K562 (cell line): ENCODE measurements at regions not wholly inside any gene's neighbourhood (a gene's known extent, or its start where the extent isn't known, plus 50 kb on each side); places are given as distances from the start of the nearest gene placed in this dataset.

ENCODE experiments used
- ATAC-seq: fragments of 200-7000 bp; cut with Tn5 transposase; 3 replicates; pipeline ENCODE4 v1.9.1; 2020; ENCODE audit warnings: moderate library complexity
- BruUV-seq: library from RNA; stranded (reverse); fragments of 400-500 nt; replicated peaks from 2 replicates; lab custom pipeline; 2021; lab: Mats Ljungman, UMichigan
- CTCF ChIA-PET: fragments of 300-600 bp; formaldehyde crosslinking; extraction: SDS; loops from one replicate; lab custom pipeline; 2021; ENCODE audit warnings: low intra/inter-chr PET ratio; lab: Yijun Ruan, JAX
- POLR2A ChIA-PET: fragments of 300-600, 350-650 bp; sonication (Branson Sonifier 250); formaldehyde crosslinking; extraction: SDS; loops from one replicate; lab custom pipeline; 2021; ENCODE audit warnings: antibody characterized with exemption, inconsistent platforms; lab: Yijun Ruan, JAX
- DNase-seq, 4 experiments: peaks; one replicate each; pipeline versions ENCODE4 v3.0.0 to v3.0.0-alpha.2; 2011 to 2018; ENCODE audit warnings: low spot score in 3 of 4, mixed read lengths in 3 of 4; ENCODE audit errors: extremely low read depth in 1 of 4
- FAIRE-seq: peaks from 2 replicates; lab custom pipeline; 2011; peaks lifted over from hg19 to GRCh38; lab: Jason Lieb, UNC
- H2AFZ ChIP-seq: 2 replicates; pipeline ENCODE4 v1.6.0; 2011; ENCODE audit warnings: low read depth, low read length, control low read depth, inconsistent platforms
- H3K27ac ChIP-seq: fragments of 200-600 bp; 3 replicates; pipeline ENCODE4 v1.8.0; 2011; ENCODE audit warnings: low read depth, mild to moderate bottlenecking, control low read depth, inconsistent platforms, low read length, moderate library complexity, mixed read lengths; ENCODE audit errors: extremely low read depth
- H3K27me3 ChIP-seq, 2 experiments: fragments of 300-600 bp in 1 of 2; 2 replicates in 1 of 2; 3 replicates in 1 of 2; pipeline versions ENCODE4 v1.6.0 to v1.8.0; 2011; ENCODE audit warnings: inconsistent platforms in 2 of 2, low read length in 2 of 2, mild to moderate bottlenecking in 1 of 2, mixed read lengths in 1 of 2, moderate library complexity in 1 of 2; ENCODE audit not compliant: control insufficient read depth in 2 of 2, insufficient read depth in 2 of 2
- H3K36me3 ChIP-seq: fragments of 300-600 bp; 3 replicates; pipeline ENCODE4 v1.8.0; 2011; ENCODE audit warnings: mild to moderate bottlenecking, low read length, inconsistent platforms; ENCODE audit not compliant: control insufficient read depth, insufficient read depth
- H3K4me1 ChIP-seq, 2 experiments: fragments of 200-600 bp in 1 of 2; replicated peaks in 1 of 2; 2 replicates in 1 of 2; 3 replicates in 1 of 2; pipeline versions ENCODE4 v1.5.1 to v1.8.0; 2011; ENCODE audit warnings: inconsistent platforms in 2 of 2, low read length in 2 of 2, mild to moderate bottlenecking in 1 of 2, mixed read lengths in 1 of 2, moderate library complexity in 1 of 2; ENCODE audit not compliant: control insufficient read depth in 2 of 2, insufficient read depth in 2 of 2
- H3K4me2 ChIP-seq: 2 replicates; pipeline ENCODE4 v1.6.1; 2011; ENCODE audit warnings: low read length, control low read depth, inconsistent platforms, mixed read lengths; ENCODE audit not compliant: insufficient read depth
- H3K4me3 ChIP-seq: fragments of 200-600 bp; sonication (generic), shearing (Covaris generic); 2 replicates; pipeline ENCODE4 v1.5.1; 2016; ENCODE audit warnings: control low read depth, inconsistent platforms
- H3K79me2 ChIP-seq: fragments of 200-600 bp; 3 replicates; pipeline ENCODE4 v1.8.0; 2011; ENCODE audit warnings: low read length, inconsistent platforms; ENCODE audit not compliant: control insufficient read depth, insufficient read depth
- H3K9ac ChIP-seq, 2 experiments: 2 replicates each; pipeline versions ENCODE4 v1.6.0 to v1.6.1; 2011; ENCODE audit warnings: low read depth in 2 of 2, low read length in 2 of 2, control low read depth in 1 of 2, inconsistent platforms in 1 of 2, mild to moderate bottlenecking in 1 of 2, mixed read lengths in 1 of 2; ENCODE audit not compliant: insufficient read depth in 1 of 2
- H3K9me1 ChIP-seq: one replicate; pipeline ENCODE4 v1.6.0; 2011; ENCODE audit warnings: inconsistent platforms, mild to moderate bottlenecking, low read length, moderate library complexity; ENCODE audit not compliant: control insufficient read depth, insufficient read depth
- H3K9me3 ChIP-seq: replicated peaks from 2 replicates; pipeline ENCODE4 v1.5.1; 2011; ENCODE audit warnings: low read depth, low read length, inconsistent platforms; ENCODE audit not compliant: control insufficient read depth, insufficient read depth
- H4K20me1 ChIP-seq: replicated peaks from 2 replicates; pipeline ENCODE4 v1.6.1; 2011; ENCODE audit warnings: low read length, inconsistent platforms, mixed read lengths; ENCODE audit not compliant: control insufficient read depth, insufficient read depth
- CSDE1 ChIP-seq, 2 experiments: fragments of 450-650 bp; IDR thresholded peaks; 2 replicates each; pipeline ENCODE4 v1.6.1; 2016; ENCODE audit warnings: mild to moderate bottlenecking in 1 of 2
- GABPB2 ChIP-seq: fragments of 250-450 bp; sonication (Bioruptor Pico); conservative IDR thresholded peaks from 2 replicates; pipeline ENCODE4 v1.5.1; 2021; ENCODE audit warnings: mild to moderate bottlenecking
- GTF2E2 ChIP-seq: fragments of 200-800 bp; sonication (Bioruptor generic); IDR thresholded peaks from 2 replicates; pipeline ENCODE4 v1.6.1; 2016; ENCODE audit warnings: missing genetic modification characterization, missing compliant biosample characterization
- HDAC8 ChIP-seq: fragments of 450-650 bp; IDR thresholded peaks from 2 replicates; pipeline ENCODE4 v1.6.1; 2016; ENCODE audit warnings: mild to moderate bottlenecking, missing genetic modification characterization, moderate library complexity, missing compliant biosample characterization
- HDGF ChIP-seq: fragments of 450-650 bp; IDR thresholded peaks from 2 replicates; pipeline ENCODE4 v1.6.1; 2016
- IRF2 ChIP-seq: sonication (generic); formaldehyde crosslinking; IDR thresholded peaks from 2 replicates; pipeline ENCODE4 v1.8.1; 2022; ENCODE audit warnings: mild to moderate bottlenecking, missing genetic modification reagents
- MYBL2 ChIP-seq, 2 experiments: fragments of 450-650 bp in 1 of 2; sonication (generic) in 1 of 2; formaldehyde crosslinking in 1 of 2; IDR thresholded peaks; 2 replicates each; pipeline versions ENCODE4 v1.6.1 to v1.8.1; 2017 to 2022; ENCODE audit warnings: borderline replicate concordance in 1 of 2, inconsistent platforms in 1 of 2, low read depth in 1 of 2, mild to moderate bottlenecking in 1 of 2, missing genetic modification reagents in 1 of 2, moderate library complexity in 1 of 2
- POLR2G ChIP-seq: fragments of 200-400 bp; formaldehyde crosslinking; IDR thresholded peaks from 2 replicates; pipeline ENCODE4 v1.6.1; 2017; ENCODE audit warnings: low read depth, mild to moderate bottlenecking, antibody characterized with exemption, low read length, moderate library complexity
- RBM22 ChIP-seq: fragments of 200-400 bp; formaldehyde crosslinking; IDR thresholded peaks from 2 replicates; pipeline ENCODE4 v1.6.1; 2018; ENCODE audit warnings: low read length, low read depth; ENCODE audit not compliant: poor library complexity, severe bottlenecking
- SMARCA4 ChIP-seq: fragments of 450-650 bp; IDR thresholded peaks from 2 replicates; pipeline ENCODE4 v1.6.1; 2016
- SNAPC5 ChIP-seq: fragments of 250-450 bp; sonication (Bioruptor Pico); IDR thresholded peaks from 2 replicates; pipeline ENCODE4 v1.8.0; 2021; ENCODE audit warnings: moderate library complexity, mild to moderate bottlenecking, inconsistent platforms
- TAL1 ChIP-seq: fragments of 450-650 bp; IDR thresholded peaks from 2 replicates; pipeline ENCODE4 v1.6.1; 2016; ENCODE audit warnings: mild to moderate bottlenecking
- TFAP4 ChIP-seq: sonication (generic); formaldehyde crosslinking; IDR thresholded peaks from 2 replicates; pipeline ENCODE4 v1.8.0; 2022; ENCODE audit warnings: missing genetic modification reagents, mild to moderate bottlenecking, moderate library complexity, borderline replicate concordance
- YY1 ChIP-seq, 3 experiments: IDR thresholded peaks; 2 replicates each; pipeline ENCODE4 v1.6.1; 2011; ENCODE audit warnings: low read length in 2 of 3, mild to moderate bottlenecking in 2 of 3, moderate library complexity in 2 of 3, borderline replicate concordance in 1 of 3, control low read depth in 1 of 3, low read depth in 1 of 3; ENCODE audit not compliant: insufficient read depth in 3 of 3, insufficient replicate concordance in 2 of 3, control insufficient read depth in 1 of 3, insufficient read length in 1 of 3; ENCODE audit errors: extremely low read depth in 1 of 3
- ZBTB7A ChIP-seq: IDR thresholded peaks from 2 replicates; pipeline ENCODE4 v1.6.1; 2011; ENCODE audit warnings: low read depth, mild to moderate bottlenecking, low read length, moderate library complexity, borderline replicate concordance; ENCODE audit not compliant: control insufficient read depth
- ZC3H4 ChIP-seq: sonication (generic); formaldehyde crosslinking; IDR thresholded peaks from 2 replicates; pipeline ENCODE4 v1.9.0; 2021; ENCODE audit warnings: missing genetic modification reagents, borderline replicate concordance
- ZFP91 ChIP-seq: sonication (generic); formaldehyde crosslinking; IDR thresholded peaks from 2 replicates; pipeline ENCODE4 v1.8.0; 2022; ENCODE audit warnings: mild to moderate bottlenecking, missing genetic modification reagents
- ZNF121 ChIP-seq: sonication (generic); formaldehyde crosslinking; conservative IDR thresholded peaks from 2 replicates; pipeline ENCODE4 v1.8.0; 2022; ENCODE audit warnings: missing genetic modification reagents
- WGBS: fragments of 100-300 bp; shearing (Covaris generic); methylation state at CpG from one replicate; pipeline ENCODE4 v1.1.6; 2016; ENCODE audit warnings: low coverage, mixed read lengths; ENCODE audit not compliant: insufficient coverage; ENCODE audit errors: missing lambda C conversion rate; 5-methylcytosine and 5-hydroxymethylcytosine counted together
- in situ Hi-C: fragments of 300-500 bp; cut with MboI; formaldehyde crosslinking; loops from 4 replicates; pipeline ENCODE4 v1.15.0; 2018; ENCODE audit warnings: inconsistent platforms, mixed read lengths
- intact Hi-C: fragments of 100-400 bp; cut with micrococcal nuclease; formaldehyde crosslinking; loops from 2 replicates; pipeline ENCODE4 v1.14.2; 2022
- TF ChIP-seq, protein P1 (sequence below): sonication (generic); formaldehyde crosslinking; IDR thresholded peaks from 2 replicates; pipeline ENCODE4 v1.8.1; 2023; ENCODE audit warnings: mild to moderate bottlenecking, missing genetic modification reagents, moderate library complexity

DNA sequence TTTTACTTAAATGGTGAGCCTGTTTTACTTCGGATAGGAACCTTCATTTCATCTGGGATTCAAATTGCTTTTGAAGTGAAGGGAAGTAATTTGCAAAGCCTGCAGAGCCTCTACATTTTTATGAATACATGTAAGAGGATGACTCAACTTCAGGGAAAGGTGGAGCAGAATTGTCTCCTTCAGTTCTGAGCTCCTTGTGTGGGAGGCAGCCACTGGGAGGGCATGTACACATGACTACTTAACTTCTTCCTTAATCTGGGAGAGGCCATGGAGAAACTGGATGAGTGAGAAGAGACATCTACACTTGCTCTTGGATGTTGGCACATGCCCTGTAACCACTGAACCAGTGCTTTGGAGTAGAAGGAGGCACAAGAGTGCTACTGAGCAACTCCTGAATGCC, 145.1 kb upstream of the NRSN1 start:
- H2AFZ ChIP-seq: no peak overlapping the region
- no peaks in the 10 kb centered on the region for H3K9me3 ChIP-seq
- intact Hi-C loops: no loop called here
- WGBS: 0% methylated on average over 1 of the region's 1 CpG
- no peaks in the 10 kb centered on the region for H3K79me2 ChIP-seq
- in situ Hi-C loops: no loop called here
- no peak for ATAC-seq
- H3K36me3 ChIP-seq: no peaks in the 10 kb centered on the region
- no peaks in the 10 kb centered on the region for H3K27me3 ChIP-seq
- H3K4me1 ChIP-seq: no peaks in the 10 kb centered on the region
- no peaks in the 10 kb centered on the region for H3K9me1 ChIP-seq
- CTCF ChIA-PET: no interaction called here
- H3K27ac ChIP-seq: no peak overlapping the region
- POLR2A ChIA-PET: no interaction called here
- no TSS peak for BruUV-seq
- no peak overlapping the region for H3K4me3 ChIP-seq
- no peaks in the 10 kb centered on the region for H4K20me1 ChIP-seq
- H3K9ac ChIP-seq: no peak overlapping the region
- no peak for DNase-seq
- no peak for FAIRE-seq
- no peak overlapping the region for H3K4me2 ChIP-seq
- TF ChIP-seq ZC3H4 (no peak), TAL1 (no peak), SMARCA4 (no peak), YY1 (IDR thresholded peaks at IDR 0.05; ENCODE audit: borderline replicate concordance in 1 of 3, control insufficient read depth in 1 of 3, extremely low read depth in 1 of 3, insufficient read depth in 3 of 3, insufficient read length in 1 of 3, insufficient replicate concordance in 2 of 3, low read depth in 1 of 3, low read length in 2 of 3) (no peak), GABPB2 (no peak), TFAP4 (no peak), POLR2G (no peak), CSDE1 (IDR thresholded peaks at IDR 0.05) (no peak), SNAPC5 (CRISPR knock-in tag) (no peak), HDGF (no peak), GTF2E2 (tag) (no peak), ZFP91 (CRISPR knock-in tag) (no peak), ZNF121 (CRISPR knock-in tag) (no peak), MYBL2 (IDR thresholded peaks at IDR 0.05; ENCODE audit: low read depth) (no peak), MYBL2 (CRISPR knock-in tag; IDR thresholded peaks at IDR 0.05; ENCODE audit: borderline replicate concordance) (no peak), HDAC8 (no peak), ZBTB7A (no peak), RBM22 (no peak), IRF2 (CRISPR knock-in tag) (no peak)
- TF ChIP-seq, protein P1, sequence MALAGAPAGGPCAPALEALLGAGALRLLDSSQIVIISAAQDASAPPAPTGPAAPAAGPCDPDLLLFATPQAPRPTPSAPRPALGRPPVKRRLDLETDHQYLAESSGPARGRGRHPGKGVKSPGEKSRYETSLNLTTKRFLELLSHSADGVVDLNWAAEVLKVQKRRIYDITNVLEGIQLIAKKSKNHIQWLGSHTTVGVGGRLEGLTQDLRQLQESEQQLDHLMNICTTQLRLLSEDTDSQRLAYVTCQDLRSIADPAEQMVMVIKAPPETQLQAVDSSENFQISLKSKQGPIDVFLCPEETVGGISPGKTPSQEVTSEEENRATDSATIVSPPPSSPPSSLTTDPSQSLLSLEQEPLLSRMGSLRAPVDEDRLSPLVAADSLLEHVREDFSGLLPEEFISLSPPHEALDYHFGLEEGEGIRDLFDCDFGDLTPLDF (CRISPR knock-in tag): no peak
